ENCODE measurements at regions not wholly inside any gene's neighbourhood (a gene's known extent, or its start where the extent isn't known, plus 50 kb on each side); places are given as distances from the start of the nearest gene placed in this dataset.
"Not testable (repeated sequence)": the region's sequence is repeated elsewhere in the genome, so short reads cannot be mapped to it uniquely, and the experiment has no call there.

DNA sequence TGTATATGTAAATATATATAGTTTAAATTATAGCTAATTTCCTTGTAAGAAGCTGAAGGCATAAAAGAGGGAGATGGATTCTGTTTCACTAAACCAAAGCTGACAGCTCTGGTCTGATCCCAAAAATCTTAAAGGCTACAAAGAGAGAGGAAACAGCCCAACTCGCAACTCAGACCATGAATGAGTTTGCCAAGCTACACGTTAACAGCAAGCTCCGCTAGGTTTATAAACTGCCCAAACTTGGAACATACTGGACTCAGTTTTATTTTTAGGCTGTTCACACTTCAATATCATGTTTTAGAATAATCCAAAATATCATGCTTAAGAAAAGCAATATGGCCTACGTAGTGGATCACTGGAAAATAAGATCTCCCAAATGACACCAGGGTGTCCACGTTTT is 318.3 kb upstream of the RPS23 start:
- DNase-seq = no peak

DNA sequence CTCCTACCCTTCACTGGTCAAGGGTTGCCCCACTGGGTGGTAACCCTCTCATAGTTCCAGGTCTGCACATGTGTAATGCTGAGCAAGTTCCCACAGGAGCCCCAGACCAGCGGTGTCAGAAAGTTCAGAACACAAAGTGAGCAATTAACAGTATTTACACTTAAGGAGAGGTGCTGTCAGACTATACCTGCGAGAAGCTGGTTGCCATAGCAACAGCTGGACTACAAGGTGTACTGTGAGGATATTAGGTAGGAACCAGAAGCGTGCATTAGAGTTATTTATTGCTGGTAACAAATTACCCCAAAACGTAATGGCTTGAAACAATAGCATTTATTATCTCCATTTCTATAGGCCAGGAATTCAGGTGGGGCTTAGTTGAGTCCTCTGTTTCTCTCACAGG is 317.0 kb upstream of the RPS23 start:
- DNase-seq = no peak

DNA sequence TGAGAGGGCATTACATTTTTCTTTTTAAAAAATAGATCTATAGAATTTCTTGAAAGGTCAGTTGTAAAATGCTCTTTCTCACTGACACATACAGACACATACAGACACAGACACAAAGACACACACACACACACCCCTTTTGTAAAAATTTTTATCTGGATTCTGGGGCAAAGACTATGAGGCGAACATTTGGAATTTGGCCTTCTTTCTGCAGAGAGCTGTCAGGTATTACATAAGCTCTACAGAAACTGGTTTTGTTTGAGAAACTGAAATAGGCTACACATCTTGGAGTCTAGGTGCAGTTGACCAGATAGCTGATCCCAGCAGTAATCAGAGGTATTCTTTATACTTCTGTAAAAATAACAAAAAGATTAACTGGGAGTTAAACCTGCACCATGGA is 315.9 kb upstream of the RPS23 start:
- no peak for DNase-seq

DNA sequence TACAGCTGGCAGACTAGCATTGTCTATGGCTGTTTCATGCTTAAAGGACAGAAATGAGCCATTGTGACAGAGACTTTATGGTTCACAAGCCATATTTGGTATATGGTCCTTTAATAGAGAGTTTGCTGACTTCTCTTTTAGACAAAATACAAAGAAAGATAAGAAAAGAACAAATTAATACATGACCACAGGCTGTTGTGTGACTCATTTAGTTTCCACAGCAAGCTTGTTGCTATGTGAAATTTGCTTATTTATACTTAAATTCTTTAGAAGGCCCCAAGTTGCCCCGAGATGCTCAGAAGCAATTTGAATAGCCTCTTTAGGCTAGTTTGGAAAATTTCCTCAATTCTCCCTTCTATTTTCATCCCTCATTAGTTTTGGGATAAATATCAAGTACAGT is 315.3 kb upstream of the RPS23 start:
- no peak for DNase-seq

DNA sequence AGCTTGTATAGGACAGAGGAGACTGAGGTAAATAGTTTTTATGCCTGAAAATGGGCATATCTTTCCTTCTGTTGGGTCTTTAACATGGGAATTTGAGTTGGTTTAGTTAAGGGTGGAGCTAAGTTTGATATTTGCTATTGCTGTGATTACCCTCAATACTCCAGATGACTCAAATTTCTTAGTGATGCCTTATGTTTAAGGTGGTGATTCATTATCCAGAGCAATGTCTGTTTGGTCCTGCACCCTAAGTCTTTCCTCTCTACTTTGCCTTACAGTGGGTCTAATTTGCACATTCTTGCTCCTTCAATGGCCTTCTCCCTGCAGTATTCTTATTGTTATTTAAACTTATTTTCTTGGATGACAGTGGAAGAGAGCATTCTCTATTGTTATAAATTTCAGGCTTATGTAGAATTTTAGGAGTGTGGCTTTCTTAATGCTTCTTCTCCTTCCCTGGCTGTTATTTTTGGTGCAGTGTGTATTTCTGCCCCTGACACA is 312.9 kb upstream of the RPS23 start:
- DNase-seq = no peak

DNA sequence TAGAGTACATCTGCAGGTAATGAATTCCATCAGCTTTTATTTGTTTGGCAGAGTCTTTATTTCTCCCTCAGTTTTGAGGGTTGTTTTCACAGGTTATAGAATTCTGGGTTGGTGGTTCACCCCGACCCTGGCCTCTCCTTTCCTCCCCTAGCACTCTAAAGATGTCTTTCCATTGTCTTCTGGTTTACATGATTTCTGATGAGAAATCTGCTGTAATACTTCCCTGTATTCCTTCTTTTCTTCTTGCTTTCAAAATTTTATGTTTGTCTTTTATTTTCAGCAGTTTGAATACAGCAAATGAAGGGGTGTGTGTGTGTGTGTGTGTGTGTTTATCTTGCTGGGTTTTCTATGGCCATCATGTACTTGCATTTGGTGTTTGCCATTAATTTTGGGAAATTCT is 312.0 kb upstream of the RPS23 start:
- DNase-seq = no peak

DNA sequence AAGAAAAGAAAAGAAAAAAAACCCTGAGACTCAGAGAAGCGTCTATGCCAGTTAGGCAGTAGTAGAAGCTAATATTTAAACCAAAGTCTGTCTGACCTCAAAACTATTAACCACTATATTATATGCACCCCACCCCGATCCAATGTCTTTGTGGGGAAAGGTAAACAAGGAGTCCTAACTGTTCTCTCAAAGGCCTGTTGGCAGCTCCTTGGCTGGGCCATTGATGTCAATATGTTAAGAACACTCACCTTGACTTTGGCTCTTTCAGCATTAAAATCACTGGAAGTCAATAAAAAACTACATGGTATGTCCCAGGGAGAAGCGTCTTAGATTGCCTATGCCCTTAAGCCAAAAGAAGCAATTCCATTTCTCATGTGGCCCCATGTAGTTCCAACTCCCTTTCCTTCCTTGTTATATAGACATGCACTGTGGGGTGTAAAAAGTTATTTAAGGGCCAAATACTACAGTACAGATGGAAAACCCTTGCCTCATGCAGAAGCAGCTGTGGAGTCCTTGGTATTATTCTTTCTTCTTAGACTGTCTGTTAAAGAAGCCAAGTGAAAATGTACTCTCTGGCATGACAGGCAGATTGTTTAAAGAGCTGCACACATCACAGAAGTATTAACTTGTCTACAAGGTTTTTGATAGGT is 308.6 kb upstream of the RPS23 start:
- no peak for DNase-seq

DNA sequence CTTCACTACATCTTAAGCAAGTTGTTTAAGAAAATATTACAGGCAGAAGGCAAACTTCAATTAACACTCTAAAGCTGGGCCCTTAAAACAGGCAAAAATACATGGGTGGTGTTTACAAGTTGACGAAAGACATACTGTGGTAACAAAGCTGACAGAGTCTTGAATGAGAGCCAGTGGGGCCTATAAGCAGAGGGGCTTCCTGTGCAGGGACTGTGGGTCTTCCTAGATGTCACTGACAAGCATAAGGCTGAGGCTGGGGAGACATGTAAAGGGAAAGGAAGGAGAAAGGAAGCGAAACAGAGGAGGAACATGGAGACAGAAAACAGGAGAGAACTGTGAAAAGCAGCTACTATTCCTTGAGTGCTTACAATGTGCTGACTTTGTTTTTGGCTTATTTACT is 308.0 kb upstream of the RPS23 start:
- no peak for DNase-seq

DNA sequence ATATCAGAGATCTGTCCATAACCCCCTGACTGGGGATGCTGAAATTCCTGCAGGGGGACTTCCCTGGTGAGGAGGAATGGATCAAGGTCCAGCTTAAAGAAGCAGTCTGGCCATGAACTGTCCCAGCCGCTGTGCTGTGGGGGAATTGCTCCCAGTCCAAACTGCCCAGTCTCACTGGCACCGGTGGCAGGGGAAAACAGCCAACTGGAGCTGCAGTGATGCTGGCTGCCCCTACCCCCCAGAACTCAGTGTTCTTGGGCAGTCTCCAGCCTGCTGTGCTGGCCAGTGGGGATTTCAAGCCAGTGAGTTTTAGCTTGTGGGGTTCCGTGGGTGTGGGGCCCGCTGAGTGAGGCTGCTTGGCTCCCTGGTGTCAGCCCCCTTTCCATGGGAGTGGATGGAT is 306.5 kb upstream of the RPS23 start:
- no peak for DNase-seq

DNA sequence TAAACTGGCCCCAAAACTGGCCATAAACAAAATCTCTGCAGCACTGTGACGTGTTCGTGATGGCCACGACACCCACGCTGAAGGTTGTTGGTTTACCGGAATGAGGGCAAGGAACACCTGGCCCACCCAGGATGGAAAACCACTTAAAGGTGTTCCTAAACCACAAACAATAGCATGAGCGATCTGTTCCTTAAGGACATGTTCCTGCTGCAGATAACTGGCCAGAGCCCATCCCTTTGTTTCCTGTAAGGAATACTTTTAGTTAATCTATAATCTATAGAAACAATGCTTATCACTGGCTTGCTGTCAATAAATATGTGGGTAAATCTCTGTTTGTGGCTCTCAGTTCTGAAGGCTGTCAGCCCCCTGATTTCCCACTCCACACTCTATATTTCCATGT is 305.2 kb upstream of the RPS23 start:
- DNase-seq = not testable (repeated sequence)

DNA sequence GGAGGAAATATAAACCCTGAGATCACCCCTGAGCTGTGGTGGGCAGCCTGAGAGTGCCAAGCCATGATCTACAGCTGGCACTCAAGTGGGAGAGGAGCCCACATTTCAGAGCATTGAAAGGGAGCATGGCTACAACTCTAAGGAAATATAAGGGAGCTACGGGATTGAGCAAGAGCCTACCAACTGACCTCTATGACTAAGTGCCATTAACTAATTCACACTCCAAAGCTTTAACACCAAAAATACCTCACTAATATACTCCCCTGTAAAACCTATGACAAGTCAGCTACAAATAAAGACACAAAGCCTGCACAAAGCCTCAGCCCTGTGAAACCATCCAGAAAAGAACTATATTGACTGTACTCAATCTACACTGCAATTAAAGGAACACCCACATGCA is 286.8 kb upstream of the RPS23 start:
- no peak for DNase-seq

DNA sequence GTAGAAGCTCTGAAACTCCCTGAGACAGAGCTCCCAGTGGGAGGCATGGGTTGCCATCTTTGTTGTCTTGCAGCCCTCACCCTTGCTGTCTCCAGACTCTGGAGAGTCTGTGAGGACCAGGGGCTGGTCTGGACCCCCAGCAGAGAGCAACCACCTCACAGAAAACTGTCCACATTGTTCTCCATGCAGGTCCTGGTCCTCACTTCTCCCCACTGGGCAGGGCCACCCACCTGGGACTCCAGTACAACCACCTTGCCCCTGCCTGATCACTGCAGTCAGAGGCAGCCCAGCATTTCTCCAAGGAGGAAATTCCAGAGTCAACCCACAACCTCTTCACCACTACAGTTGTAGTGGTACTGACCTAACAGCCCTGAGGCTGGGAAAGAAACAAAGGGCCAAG is 285.6 kb upstream of the RPS23 start:
- DNase-seq = no peak

DNA sequence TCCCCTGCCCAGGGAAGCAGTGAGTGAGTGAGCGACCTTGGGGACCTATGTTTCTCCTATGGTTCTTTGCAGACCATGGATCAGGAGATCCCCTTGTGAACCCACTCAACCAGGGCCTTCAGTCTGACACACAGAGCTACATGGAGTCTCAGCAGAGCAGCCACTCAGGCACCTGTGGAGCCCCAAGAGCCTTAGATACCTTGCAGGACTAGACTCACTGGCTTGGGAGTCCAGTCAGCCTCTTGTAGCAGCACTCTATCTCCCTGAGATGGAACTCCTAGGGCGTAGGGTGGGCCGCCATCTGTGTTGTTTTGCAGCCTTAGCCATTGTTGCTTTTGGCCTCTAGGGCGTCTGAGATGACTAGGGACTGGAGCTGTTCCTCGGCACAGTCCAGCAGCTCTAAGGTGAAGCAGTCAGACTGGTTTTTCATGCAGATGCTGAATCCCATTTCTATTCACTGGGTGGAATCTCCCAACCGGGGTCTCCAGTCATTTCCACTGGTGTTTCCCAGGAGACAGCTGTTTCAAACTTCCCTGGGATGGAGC is 284.6 kb upstream of the RPS23 start:
- no peak for DNase-seq

DNA sequence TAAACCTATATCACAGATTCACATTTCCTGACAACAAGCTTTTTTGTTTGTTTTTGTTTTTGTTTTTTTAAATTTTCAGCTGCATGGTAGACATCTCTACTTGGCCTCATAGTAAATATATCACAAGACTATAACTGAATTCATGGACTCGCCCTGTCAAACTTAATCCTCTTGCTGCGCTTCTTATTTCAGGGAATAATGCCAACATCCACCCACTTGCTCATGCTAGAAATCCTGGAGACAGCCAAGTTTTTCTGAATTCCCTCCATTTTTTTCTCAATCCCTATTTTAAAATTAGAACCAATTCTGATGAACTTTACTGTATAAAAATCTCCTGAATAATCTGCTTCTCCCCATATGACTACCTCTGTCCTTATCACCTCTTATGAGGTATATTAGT is 283.6 kb upstream of the RPS23 start:
- DNase-seq = no peak

DNA sequence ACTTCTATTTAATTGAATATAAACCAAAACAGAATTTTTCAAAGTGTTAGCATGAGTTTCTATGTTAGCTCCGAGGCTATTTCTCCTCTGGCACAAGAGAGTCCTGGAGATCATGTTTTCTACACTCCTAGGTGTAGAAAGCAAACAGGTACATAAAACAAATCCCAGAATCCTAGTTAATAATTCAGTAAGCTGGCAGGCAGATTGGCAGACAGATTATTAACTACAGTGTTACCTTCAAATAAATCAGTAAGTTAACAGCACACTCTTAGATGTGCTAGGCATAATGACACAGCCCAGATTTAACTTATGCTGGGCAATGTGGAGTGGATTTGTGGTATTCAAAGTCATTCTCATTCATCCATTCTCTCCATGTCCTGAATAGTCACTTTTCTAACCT is 282.8 kb upstream of the RPS23 start:
- DNase-seq = no peak

DNA sequence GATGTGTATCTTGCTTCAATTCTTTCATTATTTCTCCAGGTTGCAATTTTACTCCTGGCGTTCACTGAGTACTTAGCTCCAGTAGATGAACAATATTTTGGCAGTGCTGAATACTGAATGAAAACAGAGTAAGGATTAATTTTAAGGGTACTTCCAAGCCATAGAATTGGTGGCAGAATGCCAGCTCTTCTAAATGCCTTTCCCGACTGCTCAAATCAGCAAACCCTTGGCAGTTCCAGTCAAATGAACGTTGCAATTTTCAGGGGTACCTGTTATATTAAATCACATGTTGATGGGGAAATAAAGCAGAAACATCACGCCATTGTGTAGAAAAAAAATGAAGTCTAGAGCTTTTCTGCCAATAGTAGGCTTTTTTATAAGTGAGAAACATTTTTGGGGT is 282.4 kb upstream of the RPS23 start:
- DNase-seq = no peak

DNA sequence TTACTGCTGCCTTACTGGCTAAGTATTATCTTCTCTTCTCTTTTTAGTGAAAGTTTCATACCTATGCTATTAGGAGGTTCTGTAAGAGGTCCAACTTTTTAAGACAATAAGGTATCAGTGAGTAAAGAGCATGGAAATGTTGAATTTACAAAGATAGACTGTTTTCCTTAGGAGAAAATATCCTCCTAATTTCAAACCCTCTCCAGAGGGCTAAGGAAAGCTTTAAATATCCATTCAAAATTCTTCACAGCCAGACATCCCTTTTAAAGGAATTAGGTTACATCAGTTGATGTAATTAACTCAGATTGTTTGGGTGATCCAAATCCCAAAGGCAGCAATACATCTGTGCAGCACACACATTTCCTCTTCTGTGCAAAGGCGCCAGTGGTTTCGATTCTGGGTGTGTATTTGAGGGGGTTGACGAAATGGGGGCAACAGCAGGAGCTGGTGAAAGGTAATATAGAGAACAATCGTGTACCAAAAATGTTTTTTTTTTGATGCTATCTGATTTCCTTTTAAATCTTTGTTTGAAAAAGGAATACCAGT is 273.8 kb upstream of the RPS23 start:
- no peak for DNase-seq

DNA sequence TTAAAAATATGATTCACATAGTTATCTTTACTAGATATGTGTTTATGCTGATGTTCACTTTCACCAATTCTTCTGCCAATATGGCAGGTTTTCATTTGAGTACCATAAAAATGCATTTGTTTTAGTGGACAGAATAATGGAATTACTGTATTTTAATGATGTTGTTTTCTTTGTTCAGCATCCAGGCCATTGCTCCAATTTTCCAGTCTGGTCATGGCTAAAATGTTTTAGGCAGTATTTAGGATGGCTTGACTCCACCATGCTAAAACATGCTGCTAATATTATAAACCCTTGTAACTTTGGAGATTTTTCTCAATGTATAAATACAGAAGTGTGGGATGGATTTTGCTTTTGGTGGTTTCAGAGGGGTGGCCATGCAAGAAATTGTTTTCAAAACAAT is 273.0 kb upstream of the RPS23 start:
- no peak for DNase-seq

DNA sequence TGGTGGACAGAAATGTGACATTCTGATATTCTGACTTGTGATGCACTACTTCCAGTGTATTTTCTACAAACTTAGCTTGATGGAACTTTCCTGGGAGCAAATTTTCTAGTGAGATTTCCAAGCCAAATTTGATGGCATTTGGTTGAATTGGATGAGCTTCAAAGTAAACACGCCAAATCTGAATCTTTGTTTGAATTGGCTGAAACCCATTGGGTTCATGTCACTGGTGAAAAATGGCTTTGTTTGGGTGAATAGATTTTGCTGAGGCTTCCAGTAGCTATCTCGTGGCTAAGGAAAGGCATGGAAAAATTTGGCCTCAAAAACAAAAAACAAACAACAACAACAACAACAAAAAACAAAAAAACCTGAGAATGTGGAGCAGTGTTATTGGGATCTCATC is 271.1 kb upstream of the RPS23 start:
- no peak for DNase-seq

DNA sequence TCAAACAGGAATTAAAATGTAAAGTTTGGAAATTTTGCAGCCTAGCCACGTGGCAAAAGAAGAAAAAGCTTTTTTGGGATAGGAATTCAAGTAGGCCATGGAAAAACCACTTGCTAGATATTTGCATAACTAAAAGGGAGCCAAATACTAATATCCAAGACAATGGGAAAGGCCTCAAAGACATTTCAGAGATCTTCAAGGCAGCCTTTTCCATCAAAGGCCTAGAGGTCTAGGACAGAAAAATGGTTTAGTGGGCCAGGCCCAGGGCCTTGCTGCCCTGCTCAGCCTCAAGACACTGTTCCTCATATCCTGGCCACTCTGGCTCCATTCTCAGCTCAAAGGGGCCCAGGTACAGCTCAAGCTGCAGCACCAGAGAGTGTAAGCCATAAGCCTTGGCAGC is 265.9 kb upstream of the RPS23 start:
- no peak for DNase-seq

DNA sequence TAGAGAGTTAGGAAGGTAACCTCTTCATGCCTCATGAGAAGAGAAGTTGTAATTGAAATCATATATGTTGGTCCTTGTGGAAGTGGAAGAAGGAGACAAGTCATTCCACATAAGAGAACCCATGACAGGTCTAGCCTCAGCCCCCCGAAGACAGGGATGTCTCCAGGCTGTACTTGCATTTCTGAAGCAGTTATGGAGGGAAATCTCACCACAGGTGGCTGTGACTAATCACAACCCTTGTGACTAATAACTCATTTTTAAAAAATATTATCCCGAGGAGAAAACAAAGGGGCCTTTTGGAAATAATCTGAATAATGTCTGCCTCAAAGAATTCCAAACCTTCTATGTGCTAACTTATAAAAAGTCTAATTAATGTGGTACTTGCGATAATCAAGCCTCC is 262.1 kb upstream of the RPS23 start:
- DNase-seq = no peak

DNA sequence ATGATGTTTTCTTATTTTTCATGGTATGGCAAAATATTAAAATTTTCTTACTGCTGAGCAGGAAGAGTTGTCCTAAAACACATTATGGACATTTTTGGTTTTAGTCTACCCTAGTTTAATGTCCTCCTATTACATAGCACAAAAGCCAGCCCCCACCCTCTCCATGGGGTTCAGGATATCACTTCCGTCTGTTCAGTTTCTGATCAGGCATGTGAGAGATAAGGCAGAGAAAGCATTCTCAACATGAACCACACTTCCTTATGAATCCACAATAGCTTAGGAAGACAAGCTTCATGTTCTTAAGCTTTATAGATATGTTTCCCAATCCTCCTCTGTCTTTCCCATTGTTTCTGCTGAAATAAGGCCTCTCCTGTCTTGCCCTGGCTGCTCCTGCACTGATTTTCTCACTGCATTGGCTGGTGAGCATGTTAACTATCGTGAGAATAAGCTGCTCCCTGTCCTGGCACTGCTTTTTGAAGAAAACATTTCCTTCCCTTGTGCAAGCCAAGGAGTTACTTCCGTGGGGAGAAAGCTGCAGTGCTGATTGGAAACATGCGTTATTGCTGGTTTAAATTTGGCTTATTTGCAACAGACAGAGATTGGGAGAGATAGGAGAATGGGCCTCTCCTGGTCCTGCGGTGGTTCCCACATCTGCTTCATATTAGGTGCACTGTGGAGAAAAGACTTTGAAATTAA is 260.3 kb upstream of the RPS23 start:
- no peak for DNase-seq

DNA sequence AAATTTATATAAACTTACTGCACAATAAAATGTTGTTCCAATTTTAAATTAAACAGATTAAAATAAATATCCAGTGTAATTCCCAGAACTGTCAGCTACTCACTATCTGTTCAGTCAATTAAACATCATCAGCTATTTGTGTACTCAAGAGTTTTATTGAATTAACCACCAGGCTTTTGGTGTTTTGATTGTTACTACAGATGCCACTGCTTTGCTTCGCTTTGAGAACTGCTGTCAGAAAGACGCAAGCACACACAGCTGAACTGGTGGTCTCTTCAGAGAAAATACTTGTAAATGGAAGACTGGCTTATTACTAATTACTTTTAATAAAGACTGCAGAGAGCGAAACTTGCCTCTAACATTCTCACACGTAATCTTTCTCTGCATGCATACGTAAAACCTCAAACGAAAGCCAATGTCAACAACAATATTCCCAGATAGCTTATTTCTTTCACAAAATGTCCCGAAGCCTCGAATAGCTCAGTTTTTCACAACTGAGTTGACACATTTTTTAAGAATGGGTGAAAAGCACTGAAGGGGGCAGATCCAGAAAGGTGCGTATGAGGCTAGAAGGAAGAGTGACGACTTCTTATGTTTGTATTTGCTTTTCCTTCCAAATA is 259.6 kb upstream of the RPS23 start:
- no peak for DNase-seq

DNA sequence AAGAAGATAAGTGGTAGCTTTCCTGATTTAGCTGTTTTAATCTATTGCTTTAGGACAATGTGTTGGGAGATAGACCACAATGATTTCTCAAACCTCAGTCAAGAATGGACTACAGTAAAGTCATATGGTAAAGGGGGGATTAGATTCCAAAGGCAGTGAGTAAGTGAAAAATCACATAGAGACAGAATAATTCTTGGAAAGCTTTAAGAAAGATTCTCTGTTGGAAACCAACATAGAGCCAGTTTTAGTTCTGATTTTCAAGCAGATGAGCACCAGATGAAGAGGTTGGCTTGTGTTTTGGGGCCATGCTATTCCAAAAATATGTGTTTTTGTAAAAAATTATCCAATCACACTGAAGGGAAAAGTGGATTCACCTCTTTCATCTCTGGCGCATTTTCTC is 256.8 kb upstream of the RPS23 start:
- DNase-seq = no peak

Data from SHP77 (cell line).